IMR-90 (cell line): ENCODE measurements at regions not wholly inside any gene's neighbourhood (a gene's known extent, or its start where the extent isn't known, plus 50 kb on each side); places are given as distances from the start of the nearest gene placed in this dataset.

Experiments used
- BHLHE40 ChIP-seq: fragments of 150-350 bp; IDR thresholded peaks from 2 replicates; pipeline ENCODE4 v1.6.1; 2016; ENCODE audit warnings: mild to moderate bottlenecking, low read depth, low read length
- CHD1 ChIP-seq: IDR thresholded peaks from 2 replicates; pipeline ENCODE4 v1.6.1; 2012; ENCODE audit warnings: low read depth, low read length, improper control_type of control experiment
- FOS ChIP-seq: fragments of 150-350 bp; IDR thresholded peaks from 2 replicates; pipeline ENCODE4 v1.6.1; 2016; ENCODE audit warnings: low read depth, low read length
- MAFK ChIP-seq: IDR thresholded peaks from 2 replicates; pipeline ENCODE4 v1.6.1; 2012; ENCODE audit warnings: low read depth, low read length, improper control_type of control experiment
- MAZ ChIP-seq: IDR thresholded peaks from 2 replicates; pipeline ENCODE4 v1.6.1; 2012; ENCODE audit warnings: low read depth, mild to moderate bottlenecking, low read length, improper control_type of control experiment, moderate library complexity, borderline replicate concordance
- POLR2A ChIP-seq: IDR thresholded peaks from 2 replicates; pipeline ENCODE4 v1.6.1; 2012; ENCODE audit warnings: mild to moderate bottlenecking, low read depth, low read length
- RAD21 ChIP-seq: IDR thresholded peaks from 2 replicates; pipeline ENCODE4 v1.6.1; 2012; ENCODE audit warnings: low read length, improper control_type of control experiment
- RFX5 ChIP-seq: IDR thresholded peaks from 2 replicates; pipeline ENCODE4 v1.8.0; 2012; ENCODE audit warnings: low read depth, mild to moderate bottlenecking, low read length, moderate library complexity
- TF ChIP-seq, protein P1 (sequence below): conservative IDR thresholded peaks from 2 replicates; pipeline ENCODE4 v1.5.1; 2012; ENCODE audit warnings: mild to moderate bottlenecking, low read depth, low read length, improper control_type of control experiment
- TF ChIP-seq, protein P2 (sequence below): fragments of 150-350 bp; IDR thresholded peaks from 2 replicates; pipeline ENCODE4 v1.6.1; 2017; ENCODE audit warnings: mild to moderate bottlenecking, antibody characterized with exemption, low read length, low read depth

DNA sequence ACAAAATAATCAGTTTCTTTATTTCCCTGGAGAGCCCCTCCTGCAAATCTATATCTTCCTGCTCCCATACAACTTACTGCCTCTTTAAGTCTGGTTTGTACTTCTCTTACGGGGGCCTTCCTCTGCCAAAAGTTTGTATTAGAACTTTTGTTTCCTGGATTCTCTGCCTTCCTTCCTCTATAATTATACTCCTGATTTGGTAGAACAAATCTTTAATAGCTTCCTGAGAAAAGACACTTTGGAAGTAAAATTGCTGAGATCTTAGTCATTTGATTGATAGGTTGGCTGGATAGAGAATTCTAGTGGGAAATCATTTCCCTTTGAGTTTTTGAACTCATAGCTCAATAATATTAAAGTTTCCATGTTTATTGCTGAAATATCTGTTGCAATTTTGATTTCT, 499.2 kb downstream of the RAB38 start:
- TF ChIP-seq MAZ (no peak), RFX5 (no peak), RAD21 (no peak), MAFK (no peak), POLR2A (no peak), CHD1 (no peak), BHLHE40 (no peak), FOS (no peak)
- TF ChIP-seq, protein P1, sequence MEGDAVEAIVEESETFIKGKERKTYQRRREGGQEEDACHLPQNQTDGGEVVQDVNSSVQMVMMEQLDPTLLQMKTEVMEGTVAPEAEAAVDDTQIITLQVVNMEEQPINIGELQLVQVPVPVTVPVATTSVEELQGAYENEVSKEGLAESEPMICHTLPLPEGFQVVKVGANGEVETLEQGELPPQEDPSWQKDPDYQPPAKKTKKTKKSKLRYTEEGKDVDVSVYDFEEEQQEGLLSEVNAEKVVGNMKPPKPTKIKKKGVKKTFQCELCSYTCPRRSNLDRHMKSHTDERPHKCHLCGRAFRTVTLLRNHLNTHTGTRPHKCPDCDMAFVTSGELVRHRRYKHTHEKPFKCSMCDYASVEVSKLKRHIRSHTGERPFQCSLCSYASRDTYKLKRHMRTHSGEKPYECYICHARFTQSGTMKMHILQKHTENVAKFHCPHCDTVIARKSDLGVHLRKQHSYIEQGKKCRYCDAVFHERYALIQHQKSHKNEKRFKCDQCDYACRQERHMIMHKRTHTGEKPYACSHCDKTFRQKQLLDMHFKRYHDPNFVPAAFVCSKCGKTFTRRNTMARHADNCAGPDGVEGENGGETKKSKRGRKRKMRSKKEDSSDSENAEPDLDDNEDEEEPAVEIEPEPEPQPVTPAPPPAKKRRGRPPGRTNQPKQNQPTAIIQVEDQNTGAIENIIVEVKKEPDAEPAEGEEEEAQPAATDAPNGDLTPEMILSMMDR = no peak
- TF ChIP-seq, protein P2, sequence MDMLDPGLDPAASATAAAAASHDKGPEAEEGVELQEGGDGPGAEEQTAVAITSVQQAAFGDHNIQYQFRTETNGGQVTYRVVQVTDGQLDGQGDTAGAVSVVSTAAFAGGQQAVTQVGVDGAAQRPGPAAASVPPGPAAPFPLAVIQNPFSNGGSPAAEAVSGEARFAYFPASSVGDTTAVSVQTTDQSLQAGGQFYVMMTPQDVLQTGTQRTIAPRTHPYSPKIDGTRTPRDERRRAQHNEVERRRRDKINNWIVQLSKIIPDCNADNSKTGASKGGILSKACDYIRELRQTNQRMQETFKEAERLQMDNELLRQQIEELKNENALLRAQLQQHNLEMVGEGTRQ = no peak
